GM12878 (cell line): ENCODE measurements at regions not wholly inside any gene's neighbourhood (a gene's known extent, or its start where the extent isn't known, plus 50 kb on each side); places are given as distances from the start of the nearest gene placed in this dataset.

Experiments
- ATAC-seq: fragments of 200-7000 bp; cut with Tn5 transposase; 3 replicates; pipeline ENCODE4 v1.9.1; 2020; ENCODE audit warnings: mild to moderate bottlenecking, moderate library complexity
- BruUV-seq: library from RNA; stranded (reverse); fragments of 400-500 nt; replicated peaks from 2 replicates; lab custom pipeline; 2021; lab: Mats Ljungman, UMichigan
- CTCF ChIA-PET: fragments of 300-600 bp; sonication (Branson Sonifier 250); formaldehyde crosslinking; extraction: SDS; loops from one replicate; lab custom pipeline; 2021; ENCODE audit warnings: inconsistent platforms; lab: Yijun Ruan, JAX
- POLR2A ChIA-PET: fragments of 350-600 bp; formaldehyde crosslinking; extraction: SDS; loops from one replicate; lab custom pipeline; 2021; ENCODE audit warnings: inconsistent platforms; lab: Charles Lee
- RAD21 ChIA-PET: fragments of 300-600 bp; sonication (Branson Sonifier 250); formaldehyde crosslinking; loops from one replicate; lab custom pipeline; 2023; ENCODE audit warnings: antibody characterized with exemption; ENCODE audit not compliant: unreplicated experiment; lab: Charles Lee
- SMC1A ChIA-PET: fragments of 300-600 bp; sonication (Branson Sonifier 250); formaldehyde crosslinking; loops from one replicate; lab custom pipeline; 2023; ENCODE audit not compliant: unreplicated experiment, uncharacterized antibody; lab: Charles Lee
- DNase-seq: peaks from one replicate; pipeline ENCODE4 v3.0.0-alpha.2; 2011; ENCODE audit warnings: low read depth, low spot score
- FAIRE-seq: peaks from 3 replicates; lab custom pipeline; 2011; peaks lifted over from hg19 to GRCh38; lab: Jason Lieb, UNC
- H2AFZ ChIP-seq: 2 replicates; pipeline ENCODE4 v1.6.0; 2011; ENCODE audit warnings: low read depth, low read length, control low read depth; ENCODE audit not compliant: control insufficient read depth
- H3K27ac ChIP-seq: 2 replicates; pipeline ENCODE4 v1.5.1; 2011; ENCODE audit warnings: control low read depth; ENCODE audit not compliant: control insufficient read depth, insufficient read depth
- H3K27me3 ChIP-seq, 2 experiments: replicated peaks in 1 of 2; 2 replicates each; pipeline versions ENCODE4 v1.6.0 to v1.6.1; 2011; ENCODE audit warnings: low read length in 1 of 2; ENCODE audit not compliant: control insufficient read depth in 2 of 2, insufficient read depth in 2 of 2
- H3K36me3 ChIP-seq, 2 experiments: 2 replicates each; pipeline ENCODE4 v1.5.1; 2011; ENCODE audit warnings: low read length in 1 of 2; ENCODE audit not compliant: control insufficient read depth in 2 of 2, insufficient read depth in 2 of 2
- H3K4me1 ChIP-seq: 2 replicates; pipeline ENCODE4 v1.6.1; 2011; ENCODE audit warnings: mild to moderate bottlenecking, low read length, moderate library complexity, mixed read lengths; ENCODE audit not compliant: control insufficient read depth, insufficient read depth
- H3K4me2 ChIP-seq: 2 replicates; pipeline ENCODE4 v1.6.0; 2011; ENCODE audit warnings: control low read depth; ENCODE audit not compliant: control insufficient read depth, insufficient read depth
- H3K4me3 ChIP-seq: fragments of 200-600 bp; sonication (generic); 2 replicates; pipeline ENCODE4 v1.5.1; 2016
- H3K79me2 ChIP-seq: 2 replicates; pipeline ENCODE4 v1.6.0; 2011; ENCODE audit warnings: low read length; ENCODE audit not compliant: control insufficient read depth, insufficient read depth
- H3K9ac ChIP-seq: 2 replicates; pipeline ENCODE4 v1.8.0; 2011; ENCODE audit warnings: low read length, control low read depth, mixed read lengths; ENCODE audit not compliant: control insufficient read depth, insufficient read depth
- H3K9me3 ChIP-seq: replicated peaks from 3 replicates; pipeline ENCODE4 v1.5.1; 2011; ENCODE audit warnings: mild to moderate bottlenecking, low read length; ENCODE audit not compliant: control insufficient read depth, insufficient read depth
- H4K20me1 ChIP-seq: 2 replicates; pipeline ENCODE4 v1.6.0; 2011; ENCODE audit not compliant: control insufficient read depth, insufficient read depth
- BMI1 ChIP-seq: fragments of 450-650 bp; IDR thresholded peaks from 2 replicates; pipeline ENCODE4 v1.6.1; 2016; ENCODE audit warnings: mild to moderate bottlenecking, moderate library complexity, borderline replicate concordance
- CBX3 ChIP-seq: fragments of 200-600 bp; sonication (generic); IDR thresholded peaks from 2 replicates; pipeline ENCODE4 v1.6.1; 2016; ENCODE audit warnings: low read depth, borderline replicate concordance
- CBX5 ChIP-seq: sonication (generic); IDR thresholded peaks from 2 replicates; pipeline ENCODE4 v1.6.1; 2016; ENCODE audit warnings: low read depth, moderate library complexity, mild to moderate bottlenecking, inconsistent platforms
- ETV6 ChIP-seq, 2 experiments: fragments of 450-650 bp in 1 of 2; IDR thresholded peaks in 1 of 2; conservative IDR thresholded peaks in 1 of 2; 2 replicates each; pipeline ENCODE4 v1.6.1; 2014; ENCODE audit warnings: antibody characterized with exemption in 1 of 2, borderline replicate concordance in 1 of 2, low read depth in 1 of 2, mild to moderate bottlenecking in 1 of 2, moderate library complexity in 1 of 2
- IRF4 ChIP-seq: IDR thresholded peaks from 2 replicates; pipeline ENCODE4 v1.6.1; 2011; ENCODE audit warnings: low read depth, low read length
- PAX8 ChIP-seq: fragments of 450-650 bp; IDR thresholded peaks from 2 replicates; pipeline ENCODE4 v1.6.1; 2017; ENCODE audit warnings: mild to moderate bottlenecking, moderate library complexity
- SMARCA5 ChIP-seq: fragments of 450-650 bp; IDR thresholded peaks from 2 replicates; pipeline ENCODE4 v1.6.1; 2017; ENCODE audit warnings: mild to moderate bottlenecking
- SMC3 ChIP-seq: IDR thresholded peaks from 2 replicates; pipeline ENCODE4 v1.6.1; 2011; ENCODE audit warnings: low read length, improper control_type of control experiment, borderline replicate concordance
- SUZ12 ChIP-seq: fragments of 200-600 bp; sonication (generic); IDR thresholded peaks from one replicate; pipeline ENCODE4 v1.6.1; 2018; ENCODE audit warnings: antibody characterized with exemption, mild to moderate bottlenecking; ENCODE audit not compliant: unreplicated experiment
- ZNF384 ChIP-seq: IDR thresholded peaks from 2 replicates; pipeline ENCODE4 v1.6.1; 2012; ENCODE audit warnings: low read depth, mild to moderate bottlenecking, low read length, improper control_type of control experiment, borderline replicate concordance
- ZNF622 ChIP-seq: fragments of 450-650 bp; IDR thresholded peaks from 2 replicates; pipeline ENCODE4 v1.6.1; 2017; ENCODE audit warnings: mild to moderate bottlenecking, inconsistent platforms
- WGBS: methylation state at CpG from one replicate; pipeline ENCODE4 v1.1.6; 2016; ENCODE audit warnings: low lambda C conversion rate; ENCODE audit not compliant: insufficient replicate concordance, insufficient coverage; ENCODE audit errors: missing lambda C conversion rate; 5-methylcytosine and 5-hydroxymethylcytosine counted together
- in situ Hi-C: fragments of 300-500 bp; cut with MboI; formaldehyde crosslinking; loops from 9 replicates; pipeline ENCODE4 v1.14.3; 2018; ENCODE audit warnings: mixed read lengths
- intact Hi-C: fragments of 100-400 bp; cut with micrococcal nuclease; formaldehyde crosslinking; loops from one replicate; pipeline ENCODE4 v1.14.2; 2022; ENCODE audit not compliant: unreplicated experiment
- TF ChIP-seq, protein P1 (sequence below): IDR thresholded peaks from 2 replicates; pipeline ENCODE4 v1.6.1; 2011; ENCODE audit warnings: borderline replicate concordance, low read depth, mild to moderate bottlenecking, moderate library complexity, mixed read lengths, low read length; ENCODE audit not compliant: insufficient read depth; ENCODE audit errors: extremely low read length
- TF ChIP-seq, protein P2 (sequence below): fragments of 150-350 bp; IDR thresholded peaks from 2 replicates; pipeline ENCODE4 v1.6.1; 2016; ENCODE audit warnings: low read depth, low read length
- TF ChIP-seq, protein P3 (sequence below): fragments of 450-650 bp; formaldehyde crosslinking; IDR thresholded peaks from 2 replicates; pipeline ENCODE4 v1.4.0; 2022; ENCODE audit warnings: mild to moderate bottlenecking, moderate library complexity

DNA sequence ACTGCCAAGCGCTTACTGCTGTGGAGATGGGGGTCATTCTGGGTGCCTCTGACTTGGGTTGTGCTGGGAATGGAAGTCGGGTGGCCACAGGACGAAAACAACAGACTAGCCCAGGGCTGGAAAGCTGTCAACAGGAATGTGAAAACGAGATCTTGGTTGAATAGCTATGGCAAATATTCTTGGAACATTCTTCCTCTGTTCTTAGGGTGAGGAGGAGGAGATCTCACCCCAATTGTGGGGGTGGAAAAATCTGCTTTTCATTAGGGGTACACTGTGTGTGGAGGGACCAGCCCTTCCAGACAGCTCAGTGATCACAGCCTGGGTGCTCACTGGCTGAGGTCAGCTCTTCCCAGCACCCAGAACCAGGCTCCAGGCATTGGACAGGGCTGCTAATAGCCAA, 52.0 kb upstream of the PRSS23 start (continued):
- TF ChIP-seq, protein P1, sequence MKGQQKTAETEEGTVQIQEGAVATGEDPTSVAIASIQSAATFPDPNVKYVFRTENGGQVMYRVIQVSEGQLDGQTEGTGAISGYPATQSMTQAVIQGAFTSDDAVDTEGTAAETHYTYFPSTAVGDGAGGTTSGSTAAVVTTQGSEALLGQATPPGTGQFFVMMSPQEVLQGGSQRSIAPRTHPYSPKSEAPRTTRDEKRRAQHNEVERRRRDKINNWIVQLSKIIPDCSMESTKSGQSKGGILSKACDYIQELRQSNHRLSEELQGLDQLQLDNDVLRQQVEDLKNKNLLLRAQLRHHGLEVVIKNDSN, result no peak
- TF ChIP-seq SMC3, result no peak
- TF ChIP-seq ZNF384, result no peak
- TF ChIP-seq IRF4, result no peak
- no peak for TF ChIP-seq BMI1
- TF ChIP-seq, protein P2, sequence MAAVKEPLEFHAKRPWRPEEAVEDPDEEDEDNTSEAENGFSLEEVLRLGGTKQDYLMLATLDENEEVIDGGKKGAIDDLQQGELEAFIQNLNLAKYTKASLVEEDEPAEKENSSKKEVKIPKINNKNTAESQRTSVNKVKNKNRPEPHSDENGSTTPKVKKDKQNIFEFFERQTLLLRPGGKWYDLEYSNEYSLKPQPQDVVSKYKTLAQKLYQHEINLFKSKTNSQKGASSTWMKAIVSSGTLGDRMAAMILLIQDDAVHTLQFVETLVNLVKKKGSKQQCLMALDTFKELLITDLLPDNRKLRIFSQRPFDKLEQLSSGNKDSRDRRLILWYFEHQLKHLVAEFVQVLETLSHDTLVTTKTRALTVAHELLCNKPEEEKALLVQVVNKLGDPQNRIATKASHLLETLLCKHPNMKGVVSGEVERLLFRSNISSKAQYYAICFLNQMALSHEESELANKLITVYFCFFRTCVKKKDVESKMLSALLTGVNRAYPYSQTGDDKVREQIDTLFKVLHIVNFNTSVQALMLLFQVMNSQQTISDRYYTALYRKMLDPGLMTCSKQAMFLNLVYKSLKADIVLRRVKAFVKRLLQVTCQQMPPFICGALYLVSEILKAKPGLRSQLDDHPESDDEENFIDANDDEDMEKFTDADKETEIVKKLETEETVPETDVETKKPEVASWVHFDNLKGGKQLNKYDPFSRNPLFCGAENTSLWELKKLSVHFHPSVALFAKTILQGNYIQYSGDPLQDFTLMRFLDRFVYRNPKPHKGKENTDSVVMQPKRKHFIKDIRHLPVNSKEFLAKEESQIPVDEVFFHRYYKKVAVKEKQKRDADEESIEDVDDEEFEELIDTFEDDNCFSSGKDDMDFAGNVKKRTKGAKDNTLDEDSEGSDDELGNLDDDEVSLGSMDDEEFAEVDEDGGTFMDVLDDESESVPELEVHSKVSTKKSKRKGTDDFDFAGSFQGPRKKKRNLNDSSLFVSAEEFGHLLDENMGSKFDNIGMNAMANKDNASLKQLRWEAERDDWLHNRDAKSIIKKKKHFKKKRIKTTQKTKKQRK, result no peak
- TF ChIP-seq ZNF622, result no peak
- TF ChIP-seq, all 136 proteins: peak for 0

DNA sequence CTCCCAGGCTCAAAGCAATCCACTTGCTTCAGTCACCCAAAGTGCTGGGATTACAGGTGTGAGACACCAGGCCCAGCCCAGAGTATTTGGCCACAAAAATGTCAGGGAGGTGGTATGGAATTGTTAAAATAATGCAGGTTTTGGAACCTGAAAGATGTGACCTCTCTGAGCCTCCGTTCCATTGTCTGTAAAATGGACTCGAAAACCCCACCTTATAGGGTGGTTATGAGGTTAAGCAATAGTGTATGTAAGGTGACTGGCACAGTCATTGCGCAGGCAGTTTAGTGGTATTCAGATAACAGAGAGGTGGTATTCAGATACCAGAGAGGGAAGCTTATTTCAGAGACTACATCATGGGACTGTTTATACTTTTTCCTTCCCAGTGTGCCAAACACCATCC, 52.5 kb upstream of the PRSS23 start:
- intact Hi-C loops, result no loop called here
- Histone ChIP-seq H3K36me3 (no peaks in the 10 kb centered on the region), H4K20me1 (no peaks in the 10 kb centered on the region), H3K9ac (no peak overlapping the region), H3K4me2 (no peak overlapping the region), H2AFZ (no peak overlapping the region), H3K4me1 (no peaks in the 10 kb centered on the region), H3K79me2 (no peaks in the 10 kb centered on the region), H3K4me3 (no peak overlapping the region), H3K27ac (no peak overlapping the region), H3K27me3 (peaks cover 0 to 2% of the 10 kb centered on the region in 2 experiments; a peak in 1 of 4 replicates), H3K9me3 (no peaks in the 10 kb centered on the region)
- TF ChIP-seq, protein P3, sequence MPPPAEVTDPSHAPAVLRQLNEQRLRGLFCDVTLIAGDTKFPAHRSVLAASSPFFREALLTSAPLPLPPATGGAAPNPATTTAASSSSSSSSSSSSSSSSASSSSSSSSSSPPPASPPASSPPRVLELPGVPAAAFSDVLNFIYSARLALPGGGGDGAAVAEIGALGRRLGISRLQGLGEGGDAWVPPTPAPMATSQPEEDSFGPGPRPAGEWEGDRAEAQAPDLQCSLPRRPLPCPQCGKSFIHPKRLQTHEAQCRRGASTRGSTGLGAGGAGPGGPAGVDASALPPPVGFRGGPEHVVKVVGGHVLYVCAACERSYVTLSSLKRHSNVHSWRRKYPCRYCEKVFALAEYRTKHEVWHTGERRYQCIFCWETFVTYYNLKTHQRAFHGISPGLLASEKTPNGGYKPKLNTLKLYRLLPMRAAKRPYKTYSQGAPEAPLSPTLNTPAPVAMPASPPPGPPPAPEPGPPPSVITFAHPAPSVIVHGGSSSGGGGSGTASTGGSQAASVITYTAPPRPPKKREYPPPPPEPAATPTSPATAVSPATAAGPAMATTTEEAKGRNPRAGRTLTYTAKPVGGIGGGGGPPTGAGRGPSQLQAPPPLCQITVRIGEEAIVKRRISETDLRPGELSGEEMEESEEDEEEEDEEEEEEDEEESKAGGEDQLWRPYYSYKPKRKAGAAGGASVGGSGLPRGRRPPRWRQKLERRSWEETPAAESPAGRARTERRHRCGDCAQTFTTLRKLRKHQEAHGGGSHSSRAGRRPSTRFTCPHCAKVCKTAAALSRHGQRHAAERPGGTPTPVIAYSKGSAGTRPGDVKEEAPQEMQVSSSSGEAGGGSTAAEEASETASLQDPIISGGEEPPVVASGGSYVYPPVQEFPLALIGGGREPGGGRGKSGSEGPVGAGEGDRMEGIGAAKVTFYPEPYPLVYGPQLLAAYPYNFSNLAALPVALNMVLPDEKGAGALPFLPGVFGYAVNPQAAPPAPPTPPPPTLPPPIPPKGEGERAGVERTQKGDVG (CRISPR knock-in tag), result no peak
- TF ChIP-seq ETV6 (conservative IDR thresholded peaks at IDR 0.05 in 1 of 2, IDR thresholded peaks at IDR 0.05 in 1 of 2; ENCODE audit: borderline replicate concordance in 1 of 2, low read depth in 1 of 2), result no peak
- no peak for TF ChIP-seq ZNF384
- TF ChIP-seq PAX8, result no peak
- no peak for TF ChIP-seq SUZ12
- no peak for TF ChIP-seq CBX3
- TF ChIP-seq SMARCA5, result no peak
- TF ChIP-seq CBX5, result no peak
- ChIA-PET CTCF (interaction anchor here (0.9 kb wide), 1 partner anchor 132 kb away, joined by 4 read pairs; no protein-coding TSS in a partner anchor), SMC1A (no interaction called here), POLR2A (no interaction called here), RAD21 (no interaction called here)
- DNase-seq (no peak), FAIRE-seq (no peak), ATAC-seq (no peak)
- in situ Hi-C loops, result no loop called here
- 33% methylated on average over 3 of the region's 3 CpGs for WGBS
- BruUV-seq, result no TSS peak
